WTC11 (cell line): ENCODE measurements at regions not wholly inside any gene's neighbourhood (a gene's known extent, or its start where the extent isn't known, plus 50 kb on each side); places are given as distances from the start of the nearest gene placed in this dataset.

Experiments used
- ATAC-seq: fragments of 200-7000 bp; cut with Tn5 transposase; 2 replicates; pipeline ENCODE4 v1.10.0; 2021; ENCODE audit warnings: mild to moderate bottlenecking, moderate library complexity
- CTCF ChIA-PET: fragments of 300-600 bp; sonication (Branson Sonifier 250); formaldehyde crosslinking; loops from one replicate; lab custom pipeline; 2021; ENCODE audit warnings: antibody characterized with exemption; lab: Charles Lee
- POLR2A ChIA-PET: fragments of 350-600 bp; sonication (Branson Sonifier 250); formaldehyde crosslinking; loops from one replicate; lab custom pipeline; 2021; ENCODE audit warnings: antibody characterized with exemption; lab: Charles Lee
- DNase-seq: peaks from one replicate; pipeline ENCODE4 v3.0.0; 2021; ENCODE audit warnings: low spot score
- H3K27ac Mint-ChIP-seq: 2 replicates; pipeline ENCODE4 v1.8.0; 2021; ENCODE audit warnings: mixed read lengths
- H3K27me3 Mint-ChIP-seq: 2 replicates; pipeline ENCODE4 v1.8.0; 2021; ENCODE audit warnings: low read depth, mild to moderate bottlenecking, moderate library complexity, mixed read lengths
- H3K36me3 Mint-ChIP-seq: 2 replicates; pipeline ENCODE4 v1.8.0; 2021; ENCODE audit warnings: mixed read lengths
- H3K4me1 Mint-ChIP-seq: 2 replicates; pipeline ENCODE4 v1.8.0; 2022; ENCODE audit warnings: mixed read lengths
- H3K4me3 Mint-ChIP-seq: 2 replicates; pipeline ENCODE4 v1.8.0; 2021; ENCODE audit warnings: mild to moderate bottlenecking, moderate library complexity, mixed read lengths
- H3K9me3 Mint-ChIP-seq: 2 replicates; pipeline ENCODE4 v1.8.0; 2021; ENCODE audit warnings: mixed read lengths
- ATF6 ChIP-seq: sonication (generic); formaldehyde crosslinking; IDR thresholded peaks from 2 replicates; pipeline ENCODE4 v1.8.1; 2023; ENCODE audit warnings: mild to moderate bottlenecking, missing genetic modification reagents
- CREM ChIP-seq: sonication (generic); formaldehyde crosslinking; IDR thresholded peaks from 2 replicates; pipeline ENCODE4 v1.8.1; 2022; ENCODE audit warnings: mild to moderate bottlenecking, missing genetic modification reagents, moderate library complexity
- E2F4 ChIP-seq: sonication (generic); formaldehyde crosslinking; IDR thresholded peaks from 2 replicates; pipeline ENCODE4 v1.8.1; 2022; ENCODE audit warnings: low read depth, mild to moderate bottlenecking, moderate library complexity, missing genetic modification reagents, borderline replicate concordance
- EMX1 ChIP-seq: fragments of 250-450 bp; sonication (Bioruptor Pico); IDR thresholded peaks from 2 replicates; pipeline ENCODE4 v1.8.0; 2021; ENCODE audit warnings: mild to moderate bottlenecking
- ETV6 ChIP-seq: sonication (generic); formaldehyde crosslinking; IDR thresholded peaks from 2 replicates; pipeline ENCODE4 v1.8.1; 2022; ENCODE audit warnings: mild to moderate bottlenecking, missing genetic modification reagents
- HMGXB4 ChIP-seq: sonication (generic); formaldehyde crosslinking; IDR thresholded peaks from 2 replicates; pipeline ENCODE4 v1.8.1; 2023; ENCODE audit warnings: mild to moderate bottlenecking, moderate library complexity, missing genetic modification reagents
- MAX ChIP-seq: sonication (generic); formaldehyde crosslinking; IDR thresholded peaks from 2 replicates; pipeline ENCODE4 v1.8.0; 2022; ENCODE audit warnings: mild to moderate bottlenecking, missing genetic modification reagents
- SMAD3 ChIP-seq: sonication (generic); formaldehyde crosslinking; IDR thresholded peaks from 2 replicates; pipeline ENCODE4 v1.8.0; 2022; ENCODE audit warnings: missing genetic modification reagents, mild to moderate bottlenecking, borderline replicate concordance
- SMAD4 ChIP-seq: sonication (generic); formaldehyde crosslinking; IDR thresholded peaks from 2 replicates; pipeline ENCODE4 v1.8.0; 2022; ENCODE audit warnings: mild to moderate bottlenecking, missing genetic modification reagents
- STAT6 ChIP-seq: sonication (generic); formaldehyde crosslinking; conservative IDR thresholded peaks from 2 replicates; pipeline ENCODE4 v1.8.1; 2023; ENCODE audit warnings: mild to moderate bottlenecking, low read depth, missing genetic modification reagents, moderate library complexity
- TCF7 ChIP-seq: sonication (generic); formaldehyde crosslinking; IDR thresholded peaks from 2 replicates; pipeline ENCODE4 v1.8.0; 2022; ENCODE audit warnings: mild to moderate bottlenecking, low read depth, missing genetic modification reagents, moderate library complexity
- ZBTB43 ChIP-seq: sonication (generic); formaldehyde crosslinking; IDR thresholded peaks from 2 replicates; pipeline ENCODE4 v1.8.1; 2023; ENCODE audit warnings: mild to moderate bottlenecking, missing genetic modification reagents
- ZNF317 ChIP-seq: sonication (generic); formaldehyde crosslinking; IDR thresholded peaks from 2 replicates; pipeline ENCODE4 v1.8.1; 2023; ENCODE audit warnings: low read depth, mild to moderate bottlenecking, moderate library complexity, missing genetic modification reagents, borderline replicate concordance
- ZNF512 ChIP-seq: sonication (generic); formaldehyde crosslinking; IDR thresholded peaks from 2 replicates; pipeline ENCODE4 v1.8.1; 2022; ENCODE audit warnings: missing genetic modification reagents, borderline replicate concordance
- ZNF671 ChIP-seq: fragments of 250-450 bp; sonication (Bioruptor Pico); IDR thresholded peaks from 2 replicates; pipeline ENCODE4 v1.8.0; 2021; ENCODE audit warnings: mild to moderate bottlenecking
- TF ChIP-seq, protein P1 (sequence below): sonication (generic); formaldehyde crosslinking; IDR thresholded peaks from 2 replicates; pipeline ENCODE4 v1.8.1; 2022; ENCODE audit warnings: mild to moderate bottlenecking, missing genetic modification reagents, moderate library complexity, borderline replicate concordance

DNA sequence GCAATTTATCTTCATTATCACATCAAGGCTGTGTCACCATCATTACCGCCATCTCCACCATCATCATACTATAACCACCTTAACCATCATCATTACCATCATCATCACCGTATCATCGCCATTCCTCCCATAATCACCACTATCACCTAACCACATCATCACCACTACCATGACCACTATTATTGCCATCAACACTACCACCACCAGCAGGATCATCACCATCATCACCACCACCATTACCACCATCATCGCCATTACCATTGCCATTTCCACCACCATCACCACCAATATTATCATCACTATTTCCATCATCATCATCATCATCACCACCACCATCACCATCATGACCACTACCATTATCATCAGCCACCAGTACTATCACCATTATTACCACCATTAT lies 314.4 kb downstream of the CYP26B1 start:
- H3K27me3 Mint-ChIP-seq, result no peaks in the 10 kb centered on the region
- no peak overlapping the region for H3K27ac Mint-ChIP-seq
- H3K4me1 Mint-ChIP-seq, result no peaks in the 10 kb centered on the region
- no peak overlapping the region for H3K4me3 Mint-ChIP-seq
- no peaks in the 10 kb centered on the region for H3K9me3 Mint-ChIP-seq
- TF ChIP-seq ATF6 (CRISPR knock-in tag) (no peak), ZBTB43 (CRISPR knock-in tag) (no peak), MAX (CRISPR knock-in tag) (no peak), CREM (no peak), SMAD3 (CRISPR knock-in tag) (no peak), EMX1 (CRISPR knock-in tag) (no peak), ETV6 (CRISPR knock-in tag) (no peak), STAT6 (no peak), TCF7 (CRISPR knock-in tag) (no peak)
- POLR2A ChIA-PET, result no interaction called here
- DNase-seq (no peak), ATAC-seq (no peak)
- no peaks in the 10 kb centered on the region for H3K36me3 Mint-ChIP-seq
- CTCF ChIA-PET, result no interaction called here

GRCh38 chr2:71832844-71833243 lies 314.8 kb downstream of the CYP26B1 start:
- H3K27ac Mint-ChIP-seq, result no peak overlapping the region
- CTCF ChIA-PET, result no interaction called here
- POLR2A ChIA-PET, result no interaction called here
- no peak for DNase-seq
- ATAC-seq, result no peak
- no peaks in the 10 kb centered on the region for H3K9me3 Mint-ChIP-seq
- H3K36me3 Mint-ChIP-seq, result no peaks in the 10 kb centered on the region
- no peak overlapping the region for H3K4me3 Mint-ChIP-seq
- H3K27me3 Mint-ChIP-seq, result no peaks in the 10 kb centered on the region
- H3K4me1 Mint-ChIP-seq, result no peaks in the 10 kb centered on the region
- TF ChIP-seq, protein P1, sequence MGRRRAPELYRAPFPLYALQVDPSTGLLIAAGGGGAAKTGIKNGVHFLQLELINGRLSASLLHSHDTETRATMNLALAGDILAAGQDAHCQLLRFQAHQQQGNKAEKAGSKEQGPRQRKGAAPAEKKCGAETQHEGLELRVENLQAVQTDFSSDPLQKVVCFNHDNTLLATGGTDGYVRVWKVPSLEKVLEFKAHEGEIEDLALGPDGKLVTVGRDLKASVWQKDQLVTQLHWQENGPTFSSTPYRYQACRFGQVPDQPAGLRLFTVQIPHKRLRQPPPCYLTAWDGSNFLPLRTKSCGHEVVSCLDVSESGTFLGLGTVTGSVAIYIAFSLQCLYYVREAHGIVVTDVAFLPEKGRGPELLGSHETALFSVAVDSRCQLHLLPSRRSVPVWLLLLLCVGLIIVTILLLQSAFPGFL (CRISPR knock-in tag), result no peak
- TF ChIP-seq ZNF671 (no peak), ZNF512 (no peak), CREM (no peak), STAT6 (no peak), E2F4 (no peak), ZNF317 (CRISPR knock-in tag) (no peak), SMAD4 (no peak), HMGXB4 (no peak)
